DMS153 treated with DMSO at 0.1 percent for 48 hours (cell line): ENCODE measurements at regions not wholly inside any gene's neighbourhood (a gene's known extent, or its start where the extent isn't known, plus 50 kb on each side); places are given as distances from the start of the nearest gene placed in this dataset.
"Not testable (repeated sequence)": the region's sequence is repeated elsewhere in the genome, so short reads cannot be mapped to it uniquely, and the experiment has no call there.

Source experiments
- DNase-seq: peaks from one replicate; lab custom pipeline; 2025; ENCODE audit not compliant: unreplicated experiment; lab: John Stamatoyannopoulos, UW

DNA sequence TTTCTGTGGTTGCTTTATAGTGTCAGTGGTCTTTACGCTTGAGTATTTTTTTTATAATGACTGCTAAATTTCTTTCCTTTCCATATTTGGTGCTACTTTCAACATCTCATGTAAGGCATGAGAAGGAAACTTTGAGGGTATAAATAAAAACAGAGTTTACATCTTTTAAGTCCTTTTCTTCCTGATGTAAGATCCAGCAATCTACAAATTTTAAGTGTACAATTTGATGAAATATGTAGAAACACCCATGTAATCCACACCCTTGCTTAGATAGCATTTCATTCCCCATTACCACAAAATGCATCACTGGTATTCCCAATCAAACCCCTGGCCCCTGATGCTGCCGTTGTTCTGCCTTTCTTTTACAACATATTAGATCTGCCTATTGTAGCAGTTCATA lies 769.1 kb downstream of the CCDC85A start:
- no peak for DNase-seq

- peak; percentile 63 for DNase-seq
These were observed 776.8 kb downstream of the CCDC85A start for GRCh38 chr2:56960581-56960980.

GRCh38 chr2:56962673-56963072 lies 778.9 kb downstream of the CCDC85A start:
- DNase-seq: no peak

- DNase-seq: no peak
These were observed 785.7 kb downstream of the CCDC85A start for GRCh38 chr2:56969513-56969912.

- DNase-seq: no peak
These were observed 787.7 kb downstream of the CCDC85A start for GRCh38 chr2:56971383-56971974.

DNA sequence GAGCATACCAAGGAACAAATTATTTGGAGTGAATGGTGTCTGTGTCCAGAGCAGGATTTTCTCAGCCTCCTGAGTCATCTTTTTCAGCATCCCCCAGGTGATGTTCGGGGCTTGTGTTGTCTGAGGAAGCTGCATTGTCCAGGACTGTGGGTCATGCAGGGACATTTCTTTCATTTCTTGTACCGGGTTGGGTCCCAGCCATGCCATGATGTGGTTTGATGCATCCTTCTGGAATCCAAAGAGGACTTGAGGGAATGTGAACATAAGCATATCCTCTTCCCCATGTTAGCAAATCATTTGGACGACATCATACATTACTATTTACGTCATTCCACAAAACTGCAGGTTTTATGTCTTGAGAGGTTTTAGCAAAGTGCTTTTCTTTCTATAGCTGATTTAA lies 797.8 kb downstream of the CCDC85A start:
- no peak for DNase-seq

DNA sequence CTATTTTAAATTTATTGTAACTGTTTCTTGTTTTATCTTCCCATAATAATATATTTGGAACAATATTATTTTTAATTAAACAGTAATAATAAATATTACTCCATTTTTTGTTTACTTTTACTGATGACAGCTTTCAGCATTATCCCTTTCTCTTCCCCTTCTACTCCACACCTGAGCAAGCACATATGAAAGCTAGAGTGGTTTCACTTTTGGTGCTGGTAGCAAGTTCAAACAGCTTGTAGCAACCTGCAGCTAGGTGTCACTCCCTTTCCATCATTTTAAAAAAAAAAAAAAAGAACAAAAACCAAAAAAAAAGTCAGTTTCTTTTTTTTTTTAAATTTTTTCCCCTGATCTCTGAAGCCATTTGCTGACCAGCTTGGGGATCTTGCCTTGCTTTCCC lies 801.8 kb downstream of the CCDC85A start:
- DNase-seq: no peak

GRCh38 chr2:57022496-57022895 lies 838.7 kb downstream of the CCDC85A start:
- DNase-seq: no peak

DNA sequence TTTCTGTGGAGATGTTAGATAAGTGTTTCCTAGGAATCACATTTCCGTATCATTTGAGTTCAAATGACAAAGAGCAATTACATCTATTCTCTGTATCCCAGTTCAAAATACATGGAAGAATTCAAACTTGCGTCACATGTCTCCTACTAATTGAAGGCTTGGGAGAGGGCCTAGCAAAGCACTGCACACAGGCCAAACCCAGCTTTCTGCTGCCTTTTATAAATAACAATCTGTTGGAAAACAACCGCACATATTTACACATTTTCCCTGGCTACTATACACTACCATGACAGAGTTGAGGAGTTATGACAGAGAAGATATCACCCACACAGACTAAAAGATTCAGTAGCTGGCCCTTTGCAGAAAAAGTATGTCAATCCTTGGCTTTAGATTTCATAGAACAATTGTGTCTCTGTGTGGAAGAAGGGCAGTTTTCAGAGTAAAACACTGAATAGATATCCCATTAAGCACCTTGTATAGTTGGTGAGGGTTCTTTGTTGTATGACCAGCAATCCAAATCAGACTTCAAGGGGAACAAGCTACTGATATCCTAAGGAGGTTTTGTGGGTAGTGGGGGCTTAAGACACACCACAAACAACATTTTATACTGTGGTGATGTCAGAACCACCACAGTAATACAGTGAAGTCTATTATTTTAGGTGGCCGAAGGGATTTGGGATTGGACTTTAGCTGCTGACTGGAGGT lies 861.3 kb downstream of the CCDC85A start:
- DNase-seq: no peak

- no peak for DNase-seq
These were observed 865.5 kb downstream of the CCDC85A start for GRCh38 chr2:57049273-57049672.

- no peak for DNase-seq
These were observed 866.2 kb downstream of the CCDC85A start for GRCh38 chr2:57050007-57050406.

DNA sequence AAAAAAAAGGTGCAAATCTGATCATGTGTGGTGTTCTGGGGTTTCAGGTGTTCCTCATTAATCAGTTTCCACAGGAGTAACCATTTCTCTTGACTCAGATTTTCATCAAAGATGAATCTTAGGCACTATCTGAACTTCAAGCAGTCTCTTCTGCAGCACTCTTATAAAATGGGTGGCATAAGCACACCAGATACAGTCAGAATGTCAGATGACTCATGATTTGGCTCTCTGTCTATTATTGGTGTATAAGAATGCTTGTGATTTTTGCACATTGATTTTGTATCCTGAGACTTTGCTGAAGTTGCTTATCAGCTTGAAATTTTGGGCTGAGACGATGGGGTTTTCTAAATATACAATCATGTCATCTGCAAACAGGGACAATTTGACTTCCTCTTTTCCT lies 882.5 kb downstream of the CCDC85A start:
- not testable (repeated sequence) for DNase-seq

DNA sequence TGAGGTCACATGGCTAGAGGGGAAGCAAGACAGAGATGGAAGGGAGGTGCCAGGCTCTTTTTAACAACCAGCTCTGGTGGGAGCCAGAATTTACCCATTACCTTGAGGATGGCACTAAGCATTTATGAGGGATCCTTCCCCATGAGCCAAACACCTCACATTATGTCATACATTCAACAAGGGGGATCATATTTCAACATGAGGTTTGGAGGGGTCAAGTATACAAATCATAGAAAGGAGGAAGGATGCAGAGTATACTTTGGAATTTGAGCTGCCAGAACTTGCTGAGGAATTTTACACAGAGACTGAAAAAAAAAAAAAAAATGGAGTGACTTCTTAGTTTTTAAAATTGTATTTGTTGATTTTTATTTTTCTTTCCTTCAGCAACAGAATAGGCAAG lies 891.4 kb downstream of the CCDC85A start:
- DNase-seq: no peak

GRCh38 chr2:57080035-57080434 lies 896.2 kb downstream of the CCDC85A start:
- no peak for DNase-seq

GRCh38 chr2:57084697-57085281 lies 901.0 kb downstream of the CCDC85A start:
- no peak for DNase-seq

- no peak for DNase-seq
These were observed 909.2 kb downstream of the CCDC85A start for GRCh38 chr2:57093020-57093419.

DNA sequence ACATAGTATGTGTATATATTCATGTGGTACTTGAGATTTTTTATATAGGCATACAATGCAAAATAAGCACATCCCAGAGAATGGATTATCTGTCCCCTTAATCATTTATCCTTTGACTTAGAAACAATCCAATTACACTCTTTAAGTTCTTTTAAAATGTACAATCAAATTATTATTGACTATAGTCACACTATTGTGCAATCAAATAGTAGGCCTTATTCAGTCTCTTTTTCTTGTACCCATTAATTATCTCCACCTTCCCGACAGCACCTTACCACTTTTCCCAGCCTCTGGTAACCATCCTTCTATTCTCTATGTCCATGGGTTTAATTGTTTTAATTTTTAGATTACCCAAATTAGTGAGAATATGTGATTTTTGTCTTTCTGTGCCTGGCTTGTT lies 914.1 kb downstream of the CCDC85A start:
- no peak for DNase-seq

DNA sequence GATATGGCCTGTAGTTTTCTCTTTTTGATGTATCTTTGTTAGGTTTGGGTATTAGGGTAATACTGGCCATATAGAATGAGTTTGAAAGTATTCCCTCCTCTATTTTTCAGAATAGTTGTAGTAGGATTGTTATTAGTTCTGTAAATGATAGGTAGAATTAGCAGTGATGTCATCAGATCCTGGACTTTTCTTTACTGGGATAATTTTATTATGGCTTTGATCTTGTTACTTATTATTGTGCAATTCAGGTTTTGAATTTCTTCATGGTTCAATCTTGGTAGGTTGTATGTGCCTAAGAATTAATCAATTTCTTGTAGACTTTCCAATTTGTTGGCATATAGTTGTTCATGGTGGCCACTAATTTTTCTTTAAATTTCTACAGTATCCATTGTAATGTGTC lies 916.6 kb downstream of the CCDC85A start:
- DNase-seq: no peak

DNA sequence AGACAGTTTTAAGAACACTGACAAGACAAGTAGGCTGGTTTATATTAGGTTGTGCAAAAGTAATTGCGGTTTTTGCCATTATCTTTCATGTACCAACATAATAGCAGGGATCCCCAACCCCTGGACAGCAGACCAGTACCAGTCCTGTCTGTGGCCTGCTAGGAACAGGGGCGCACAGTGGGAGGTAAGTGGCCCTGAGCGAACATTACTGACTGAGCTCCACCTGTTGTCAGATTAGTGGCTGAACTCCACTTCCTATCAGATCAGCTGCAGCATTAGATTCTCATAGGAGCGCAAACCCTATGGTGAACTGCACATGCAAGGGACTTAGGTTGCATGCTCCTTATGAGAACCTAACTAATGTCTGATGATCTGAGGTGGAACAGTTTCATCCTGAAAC lies 921.9 kb downstream of the CCDC85A start:
- no peak for DNase-seq

GRCh38 chr2:57107353-57107752 lies 923.6 kb downstream of the CCDC85A start:
- no peak for DNase-seq

DNA sequence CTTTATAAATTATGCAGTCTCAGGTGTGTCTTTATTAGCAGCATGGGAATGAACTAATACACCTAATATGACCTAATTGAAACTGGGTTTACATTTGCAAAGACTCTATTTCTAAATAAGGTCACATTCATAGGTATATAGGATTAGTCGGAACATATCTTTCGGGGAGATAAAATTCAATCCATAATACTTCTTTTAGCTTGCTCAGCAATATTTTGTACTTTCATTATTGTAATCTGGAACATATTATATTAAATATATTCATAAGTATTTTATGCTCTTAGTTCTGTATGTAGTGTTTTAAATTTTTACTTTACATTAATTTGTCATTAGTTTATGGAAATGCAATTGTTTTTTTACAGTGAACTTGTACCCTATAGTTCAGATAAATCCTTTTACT lies 927.7 kb downstream of the CCDC85A start:
- DNase-seq: no peak

- DNase-seq: no peak
These were observed 927.5 kb upstream of the VRK2 start for GRCh38 chr2:57119141-57119540.

GRCh38 chr2:57126410-57126809 lies 920.2 kb upstream of the VRK2 start:
- no peak for DNase-seq
